Activated B cell treated with CpG ODN at 0.5 μM for 24 hours (primary cell): ENCODE measurements at regions not wholly inside any gene's neighbourhood (a gene's known extent, or its start where the extent isn't known, plus 50 kb on each side); places are given as distances from the start of the nearest gene placed in this dataset.
"Not testable (repeated sequence)": the region's sequence is repeated elsewhere in the genome, so short reads cannot be mapped to it uniquely, and the experiment has no call there.

Source experiments
- ATAC-seq: fragments of 200-7000 bp; cut with Tn5 transposase; one replicate; pipeline ENCODE4 v1.10.0; 2021; ENCODE audit warnings: low read depth, mild to moderate bottlenecking, moderate library complexity
- CTCF ChIA-PET: fragments of 350-600 bp; sonication (Branson Sonifier 250); formaldehyde crosslinking; loops from one replicate; lab custom pipeline; 2021; ENCODE audit warnings: antibody characterized with exemption; lab: Charles Lee
- POLR2A ChIA-PET: fragments of 350-600 bp; sonication (Branson Sonifier 250); formaldehyde crosslinking; loops from one replicate; lab custom pipeline; 2021; ENCODE audit warnings: antibody characterized with exemption; lab: Charles Lee
- DNase-seq: peaks from one replicate; pipeline ENCODE4 v3.0.0; 2022
- H3K27ac Mint-ChIP-seq: one replicate; pipeline ENCODE4 v1.8.0; 2020; ENCODE audit warnings: mixed read lengths
- H3K27me3 Mint-ChIP-seq: one replicate; pipeline ENCODE4 v1.8.0; 2021; ENCODE audit warnings: mixed read lengths
- H3K36me3 Mint-ChIP-seq: one replicate; pipeline ENCODE4 v1.8.0; 2021; ENCODE audit warnings: low read depth, mixed read lengths
- H3K4me1 Mint-ChIP-seq: one replicate; pipeline ENCODE4 v1.8.0; 2021; ENCODE audit warnings: mixed read lengths
- H3K4me3 Mint-ChIP-seq: one replicate; pipeline ENCODE4 v1.8.0; 2020; ENCODE audit warnings: mild to moderate bottlenecking, mixed read lengths
- H3K9me3 Mint-ChIP-seq: one replicate; pipeline ENCODE4 v1.8.0; 2020; ENCODE audit warnings: mixed read lengths
- CTCF ChIP-seq: fragments of 200-600 bp; IDR thresholded peaks from one replicate; pipeline ENCODE4 v1.8.0; 2022; ENCODE audit warnings: antibody characterized with exemption, mild to moderate bottlenecking
- intact Hi-C: fragments of 100-400 bp; cut with micrococcal nuclease; formaldehyde crosslinking; loops from one replicate; pipeline ENCODE4 v1.15.1; 2024

DNA sequence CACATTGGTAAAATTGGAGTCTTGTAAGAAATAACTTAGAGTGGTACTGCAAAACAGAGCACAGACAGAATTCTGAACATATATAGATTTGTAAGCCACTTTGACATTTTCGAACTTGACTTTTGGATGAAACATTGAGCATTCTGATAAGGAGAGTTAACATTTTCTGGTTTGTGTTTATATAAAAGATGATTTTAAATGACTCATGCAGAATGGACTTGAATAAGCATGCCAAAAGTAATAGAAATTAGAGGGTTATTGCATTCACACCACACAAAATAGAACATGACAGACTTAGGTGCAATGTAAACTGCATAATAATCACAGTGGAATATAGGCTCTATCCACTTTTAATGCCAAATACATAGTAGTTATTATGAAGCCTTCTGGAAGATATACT, 507.0 kb downstream of the DACH1 start:
- Mint-ChIP-seq H3K4me1 (no peaks in the 10 kb centered on the region), H3K27me3 (no peaks in the 10 kb centered on the region), H3K4me3 (no peak overlapping the region), H3K27ac (no peak overlapping the region), H3K36me3 (no peaks in the 10 kb centered on the region), H3K9me3 (peaks cover under 1% of the 10 kb centered on the region)
- DNase-seq (no peak), ATAC-seq (no peak)
- CTCF ChIA-PET = no interaction called here
- TF ChIP-seq CTCF = no peak
- POLR2A ChIA-PET = no interaction called here
- intact Hi-C loops = no loop called here

DNA sequence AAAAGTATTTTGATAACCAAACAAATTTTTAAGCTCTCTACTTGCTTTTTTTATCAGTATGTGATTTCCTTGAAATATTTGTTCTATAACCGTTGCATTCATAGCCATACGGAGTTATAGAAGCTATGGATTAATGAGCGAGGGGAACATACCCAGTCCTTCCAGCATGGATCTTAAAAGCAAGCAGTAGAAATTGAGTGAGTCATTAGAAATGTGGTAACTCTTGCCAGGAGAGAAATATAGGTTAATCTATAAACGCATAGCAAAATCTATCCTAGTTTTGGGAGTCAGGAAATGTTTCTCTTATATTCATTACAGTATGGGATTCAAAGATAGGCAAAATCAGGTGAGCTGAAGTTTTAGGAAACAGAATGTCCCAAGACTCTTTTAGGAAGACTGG, 507.4 kb downstream of the DACH1 start:
- CTCF ChIA-PET = no interaction called here

GRCh38 chr13:71358218-71358617, 508.8 kb downstream of the DACH1 start:
- intact Hi-C loops = no loop called here
- Mint-ChIP-seq H3K4me1 (no peaks in the 10 kb centered on the region), H3K27ac (no peak overlapping the region), H3K9me3 (peaks cover 2% of the 10 kb centered on the region), H3K36me3 (no peaks in the 10 kb centered on the region), H3K27me3 (no peaks in the 10 kb centered on the region), H3K4me3 (no peak overlapping the region)
- ChIA-PET POLR2A (no interaction called here), CTCF (no interaction called here)
- no peak for TF ChIP-seq CTCF
- ATAC-seq (no peak), DNase-seq (no peak)

More for the DNA sequence above, 507.4 kb downstream of the DACH1 start:
- Mint-ChIP-seq H3K27me3 (no peaks in the 10 kb centered on the region), H3K9me3 (peaks cover 2% of the 10 kb centered on the region), H3K4me3 (no peak overlapping the region), H3K27ac (no peak overlapping the region), H3K4me1 (no peaks in the 10 kb centered on the region), H3K36me3 (no peaks in the 10 kb centered on the region)
- intact Hi-C loops = no loop called here
- TF ChIP-seq CTCF = no peak
- DNase-seq (no peak), ATAC-seq (no peak)
- POLR2A ChIA-PET = no interaction called here

- no peak overlapping the region for H3K4me3 Mint-ChIP-seq
- no peak overlapping the region for H3K27ac Mint-ChIP-seq
- ChIA-PET CTCF (no interaction called here), POLR2A (no interaction called here)
- H3K27me3 Mint-ChIP-seq = no peaks in the 10 kb centered on the region
- no peak for TF ChIP-seq CTCF
- ATAC-seq = no peak
- no peaks in the 10 kb centered on the region for H3K36me3 Mint-ChIP-seq
- DNase-seq = no peak
- no peaks in the 10 kb centered on the region for H3K4me1 Mint-ChIP-seq
- intact Hi-C loops = no loop called here
- H3K9me3 Mint-ChIP-seq = peaks cover 2% of the 10 kb centered on the region
Measured at GRCh38 chr13:71355010-71355409, 512.0 kb downstream of the DACH1 start.

GRCh38 chr13:71350886-71351285, 516.1 kb downstream of the DACH1 start:
- Mint-ChIP-seq H3K27ac (no peak overlapping the region), H3K36me3 (no peaks in the 10 kb centered on the region), H3K4me1 (no peaks in the 10 kb centered on the region), H3K4me3 (no peak overlapping the region), H3K9me3 (peaks cover 2% of the 10 kb centered on the region), H3K27me3 (no peaks in the 10 kb centered on the region)
- ATAC-seq (no peak), DNase-seq (no peak)
- ChIA-PET CTCF (no interaction called here), POLR2A (no interaction called here)
- TF ChIP-seq CTCF = no peak
- intact Hi-C loops = no loop called here

DNA sequence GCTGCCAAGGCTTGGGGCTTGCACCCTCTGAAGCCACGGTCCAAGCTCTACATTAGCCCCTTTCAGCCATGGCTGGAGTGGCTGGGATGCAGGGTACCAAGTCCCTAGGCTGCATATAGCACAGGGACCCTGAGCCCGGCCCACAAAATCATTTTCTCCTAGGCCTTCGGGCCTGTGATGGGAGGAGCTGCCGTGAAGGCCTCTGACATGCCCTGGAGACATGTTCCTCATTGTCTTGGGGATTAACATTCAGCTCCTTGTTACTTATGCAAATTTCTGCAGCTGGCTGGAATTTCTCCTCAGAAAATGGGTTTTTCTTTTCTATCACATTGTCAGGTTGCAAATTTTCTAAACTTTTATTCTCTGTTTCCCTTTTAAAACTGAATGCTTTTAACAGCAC, 521.1 kb downstream of the DACH1 start:
- H3K4me1 Mint-ChIP-seq, POLR2A ChIA-PET, H3K36me3 Mint-ChIP-seq, H3K4me3 Mint-ChIP-seq, H3K27me3 Mint-ChIP-seq, H3K9me3 Mint-ChIP-seq, DNase-seq, intact Hi-C loops, H3K27ac Mint-ChIP-seq, CTCF ChIA-PET, ATAC-seq: not testable (repeated sequence)
